GM12873 (cell line): ENCODE measurements at regions not wholly inside any gene's neighbourhood (a gene's known extent, or its start where the extent isn't known, plus 50 kb on each side); places are given as distances from the start of the nearest gene placed in this dataset.

Source experiments
- CTCF ChIP-seq: IDR thresholded peaks from 2 replicates; pipeline ENCODE4 v1.5.1; 2012; ENCODE audit warnings: low read depth, mild to moderate bottlenecking, moderate library complexity, low read length, control low read depth; ENCODE audit not compliant: insufficient read depth; ENCODE audit errors: missing control alignments

DNA sequence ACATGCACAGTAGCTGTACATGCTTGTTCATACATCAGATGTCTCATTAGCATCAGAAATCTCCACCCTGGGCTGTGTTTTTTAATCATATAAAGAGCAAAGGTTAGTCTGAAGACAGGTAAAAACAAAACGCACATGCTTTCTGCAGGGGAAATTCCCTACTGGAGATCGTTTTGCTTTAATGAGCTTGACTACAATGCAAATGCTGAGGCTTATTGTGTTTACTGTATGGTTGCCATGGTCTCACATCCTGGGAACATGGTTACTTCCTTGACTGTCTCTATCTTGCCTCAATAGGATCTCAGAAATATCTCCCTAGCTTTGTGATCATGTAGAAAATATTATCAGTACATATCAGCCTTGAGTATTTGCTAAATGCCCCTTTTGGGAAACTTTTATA is 336.5 kb upstream of the TFPI start:
- no peak for TF ChIP-seq CTCF

GRCh38 chr2:187900021-187900420 is 345.8 kb upstream of the TFPI start:
- no peak for TF ChIP-seq CTCF

DNA sequence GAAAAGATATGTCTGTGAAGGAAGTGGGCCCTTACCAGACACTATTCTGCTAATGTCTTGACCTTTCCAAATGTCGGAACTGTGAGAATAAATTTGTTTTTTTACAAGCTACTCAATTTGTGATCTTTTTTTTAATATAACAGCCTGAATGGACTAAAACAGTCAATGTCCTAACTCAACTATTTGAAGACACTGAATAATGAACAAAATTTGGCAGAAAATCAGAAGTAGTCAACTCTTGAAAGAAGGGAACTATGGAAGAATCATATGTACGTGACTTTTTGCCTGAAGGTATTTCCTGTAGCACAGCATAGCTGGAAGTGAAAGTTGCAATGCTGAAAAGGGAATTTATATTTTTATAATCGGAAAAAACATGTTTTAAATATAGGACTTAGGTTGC is 351.8 kb upstream of the TFPI start:
- no peak for TF ChIP-seq CTCF

- TF ChIP-seq CTCF, result no peak
Observed at GRCh38 chr2:187912950-187913349, 358.7 kb upstream of the TFPI start.

DNA sequence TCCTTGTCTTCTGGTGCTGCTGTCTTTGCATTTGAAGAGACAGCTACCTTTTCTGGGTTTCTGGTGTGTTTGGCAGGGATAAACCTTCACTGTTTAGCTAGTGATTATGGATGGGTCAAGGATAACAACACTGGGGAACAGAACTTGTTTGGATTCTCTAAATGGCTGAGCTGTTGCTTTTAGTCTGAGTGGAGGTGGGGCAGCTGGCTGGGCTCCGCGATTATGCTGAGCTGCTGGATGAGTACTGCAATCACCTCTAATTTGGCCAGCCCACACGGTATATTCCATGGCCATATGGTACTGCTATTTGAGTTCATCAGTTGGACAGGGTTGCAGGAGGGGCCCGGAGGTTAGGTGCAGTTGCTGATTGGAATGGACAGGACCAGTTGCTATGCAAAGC is 361.6 kb upstream of the TFPI start:
- TF ChIP-seq CTCF, result no peak

DNA sequence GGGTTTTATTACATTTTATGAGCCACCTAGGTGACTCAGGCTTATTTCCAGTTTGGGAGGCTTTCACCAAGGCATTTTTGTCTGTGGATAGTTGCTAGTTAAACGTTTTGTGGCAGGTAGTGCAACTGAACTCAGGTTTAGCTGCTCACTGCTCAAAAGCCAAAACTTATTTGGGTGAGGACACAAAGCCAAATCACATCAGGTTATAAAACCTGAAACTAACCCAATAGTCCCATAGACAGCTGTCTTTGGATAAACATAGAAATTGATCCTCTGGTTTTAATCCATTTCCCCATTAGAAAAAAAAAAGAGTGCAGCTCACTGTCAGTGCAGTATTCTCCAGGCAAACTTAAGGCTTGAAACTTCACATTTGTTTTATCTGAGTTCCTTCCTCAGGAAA is 362.6 kb upstream of the TFPI start:
- TF ChIP-seq CTCF, result no peak

DNA sequence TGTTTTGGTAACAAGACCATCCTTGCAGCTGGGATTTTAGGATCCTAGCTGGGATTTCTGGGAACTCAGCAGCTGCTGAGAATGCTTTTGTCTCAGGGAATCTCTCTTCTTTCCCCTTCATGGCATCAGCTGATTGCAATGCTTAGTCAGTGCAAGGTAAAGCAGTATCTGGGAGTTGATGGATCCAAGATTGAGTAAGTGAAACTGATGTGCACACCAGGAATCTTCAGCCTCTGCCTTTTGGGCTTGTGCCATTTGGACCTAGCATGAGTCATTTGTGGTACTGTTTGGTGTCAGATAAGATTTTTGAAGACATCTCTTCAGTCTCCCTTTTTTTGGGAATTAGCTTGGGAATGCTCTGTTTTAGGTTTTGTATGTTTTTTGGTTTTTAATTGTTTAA is 363.3 kb upstream of the TFPI start:
- no peak for TF ChIP-seq CTCF
